HEK293T (cell line): ENCODE measurements at regions not wholly inside any gene's neighbourhood (a gene's known extent, or its start where the extent isn't known, plus 50 kb on each side); places are given as distances from the start of the nearest gene placed in this dataset.

Experiments
- CTCF ChIA-PET: fragments of 350-600 bp; formaldehyde crosslinking; extraction: SDS; loops from one replicate; lab custom pipeline; 2021; ENCODE audit warnings: antibody characterized with exemption, inconsistent platforms; lab: Yijun Ruan, JAX
- POLR2A ChIA-PET: fragments of 350-600 bp; formaldehyde crosslinking; extraction: SDS; loops from one replicate; lab custom pipeline; 2020; ENCODE audit warnings: antibody characterized with exemption, inconsistent platforms; lab: Yijun Ruan, JAX
- DNase-seq: peaks from one replicate; pipeline ENCODE4 v3.0.0; 2012; ENCODE audit warnings: mixed read lengths; ENCODE audit errors: extremely low spot score
- ARNT ChIP-seq: fragments of 450-650 bp; IDR thresholded peaks from 2 replicates; pipeline ENCODE4 v1.6.1; 2017; ENCODE audit warnings: mild to moderate bottlenecking
- BHLHE40 ChIP-seq: fragments of 450-650 bp; IDR thresholded peaks from 2 replicates; pipeline ENCODE4 v1.6.1; 2016; ENCODE audit warnings: mild to moderate bottlenecking, moderate library complexity, borderline replicate concordance
- CTBP1 ChIP-seq: fragments of 450-650 bp; IDR thresholded peaks from 2 replicates; pipeline ENCODE4 v1.6.1; 2016; ENCODE audit warnings: borderline replicate concordance
- ELF4 ChIP-seq: fragments of 450-650 bp; IDR thresholded peaks from 2 replicates; pipeline ENCODE4 v1.6.1; 2017; ENCODE audit warnings: antibody characterized with exemption
- FOXA1 ChIP-seq: fragments of 450-650 bp; IDR thresholded peaks from 2 replicates; pipeline ENCODE4 v1.6.1; 2016; ENCODE audit warnings: mild to moderate bottlenecking
- FOXK2 ChIP-seq: fragments of 450-650 bp; IDR thresholded peaks from 2 replicates; pipeline ENCODE4 v1.6.1; 2016; ENCODE audit warnings: mild to moderate bottlenecking
- FOXM1 ChIP-seq: fragments of 450-650 bp; IDR thresholded peaks from 2 replicates; pipeline ENCODE4 v1.6.1; 2017; ENCODE audit warnings: mild to moderate bottlenecking, borderline replicate concordance
- HDGF ChIP-seq: fragments of 450-650 bp; IDR thresholded peaks from 2 replicates; pipeline ENCODE4 v1.6.1; 2017; ENCODE audit warnings: antibody characterized with exemption, borderline replicate concordance
- L3MBTL2 ChIP-seq: fragments of 450-650 bp; conservative IDR thresholded peaks from 2 replicates; pipeline ENCODE4 v1.6.1; 2016; ENCODE audit warnings: mild to moderate bottlenecking
- LEF1 ChIP-seq: fragments of 450-650 bp; IDR thresholded peaks from 2 replicates; pipeline ENCODE4 v1.6.1; 2017; ENCODE audit warnings: mild to moderate bottlenecking, borderline replicate concordance
- NFRKB ChIP-seq: fragments of 450-650 bp; IDR thresholded peaks from 2 replicates; pipeline ENCODE4 v1.6.1; 2016; ENCODE audit warnings: mild to moderate bottlenecking, moderate library complexity
- PKNOX1 ChIP-seq: fragments of 450-650 bp; IDR thresholded peaks from 2 replicates; pipeline ENCODE4 v1.6.1; 2016
- SP1 ChIP-seq: fragments of 450-650 bp; IDR thresholded peaks from 2 replicates; pipeline ENCODE4 v1.6.1; 2017
- SUZ12 ChIP-seq: fragments of 450-650 bp; IDR thresholded peaks from 2 replicates; pipeline ENCODE4 v1.6.1; 2016; ENCODE audit warnings: mild to moderate bottlenecking
- TARDBP ChIP-seq: fragments of 450-650 bp; IDR thresholded peaks from 2 replicates; pipeline ENCODE4 v1.6.1; 2016
- ZNF384 ChIP-seq: fragments of 450-650 bp; IDR thresholded peaks from 2 replicates; pipeline ENCODE4 v1.6.1; 2016

GRCh38 chr3:194250098-194251002 lies 100.8 kb downstream of the CPN2 start:
- ChIA-PET POLR2A (no interaction called here), CTCF (no interaction called here)
- DNase-seq: no peak
- TF ChIP-seq NFRKB (no peak), L3MBTL2 (no peak), SP1 (no peak), BHLHE40 (no peak), PKNOX1 (no peak), FOXK2 (no peak), SUZ12 (no peak), FOXA1 (no peak), TARDBP (no peak), HDGF (no peak), ELF4 (no peak), CTBP1 (no peak), FOXM1 (no peak)

GRCh38 chr3:194251007-194251406 lies 100.1 kb downstream of the CPN2 start:
- no peak for DNase-seq
- POLR2A ChIA-PET: no interaction called here
- no peak for TF ChIP-seq PKNOX1
- TF ChIP-seq L3MBTL2: no peak
- no peak for TF ChIP-seq CTBP1
- no peak for TF ChIP-seq FOXM1
- no peak for TF ChIP-seq NFRKB
- no peak for TF ChIP-seq FOXK2
- no peak for TF ChIP-seq FOXA1
- no peak for TF ChIP-seq TARDBP
- no peak for TF ChIP-seq SUZ12
- no peak for TF ChIP-seq SP1
- TF ChIP-seq BHLHE40: no peak
- TF ChIP-seq ARNT: no peak
- TF ChIP-seq ZNF384: no peak
- CTCF ChIA-PET: no interaction called here

GRCh38 chr3:194251461-194251860 lies 99.7 kb downstream of the CPN2 start:
- CTCF ChIA-PET: no interaction called here
- no peak for DNase-seq
- no peak for TF ChIP-seq NFRKB
- POLR2A ChIA-PET: no interaction called here

- CTCF ChIA-PET: no interaction called here
- POLR2A ChIA-PET: no interaction called here
- TF ChIP-seq SP1 (no peak), SUZ12 (no peak), HDGF (no peak), PKNOX1 (no peak)
- no peak for DNase-seq
Observed at GRCh38 chr3:194251891-194252560, 99.1 kb downstream of the CPN2 start.

- TF ChIP-seq ZNF384 (no peak), TARDBP (no peak), HDGF (no peak), LEF1 (no peak), BHLHE40 (no peak), FOXM1 (no peak), NFRKB (no peak), ARNT (no peak), FOXA1 (no peak), FOXK2 (no peak), SP1 (no peak), ELF4 (no peak), CTBP1 (no peak)
- CTCF ChIA-PET: no interaction called here
- POLR2A ChIA-PET: no interaction called here
- DNase-seq: no peak
Observed at GRCh38 chr3:194253270-194253669, 97.9 kb downstream of the CPN2 start.

GRCh38 chr3:194254040-194254439 lies 97.1 kb downstream of the CPN2 start:
- CTCF ChIA-PET: interaction anchor here (0.8 kb wide), 1 partner anchor 117 kb away, joined by 3 read pairs; no protein-coding TSS in a partner anchor
- no peak for DNase-seq
- POLR2A ChIA-PET: no interaction called here
- TF ChIP-seq TARDBP: no peak
- no peak for TF ChIP-seq BHLHE40
- no peak for TF ChIP-seq L3MBTL2
- no peak for TF ChIP-seq NFRKB
- no peak for TF ChIP-seq ARNT
- no peak for TF ChIP-seq ELF4
- no peak for TF ChIP-seq LEF1
- no peak for TF ChIP-seq ZNF384
- TF ChIP-seq PKNOX1: no peak
- no peak for TF ChIP-seq FOXM1
- TF ChIP-seq HDGF: no peak
- no peak for TF ChIP-seq CTBP1
- TF ChIP-seq FOXK2: no peak
- no peak for TF ChIP-seq SP1
- TF ChIP-seq FOXA1: no peak
- no peak for TF ChIP-seq SUZ12
